Nucleus accumbens (tissue), 56 donors: ENCODE measurements at regions not wholly inside any gene's neighbourhood (a gene's known extent, or its start where the extent isn't known, plus 50 kb on each side); places are given as distances from the start of the nearest gene placed in this dataset.
"Not testable (repeated sequence)": the region's sequence is repeated elsewhere in the genome, so short reads cannot be mapped to it uniquely, and the experiment has no call there.

Experiments
- DNase-seq, 56 donors: peaks; one replicate each; lab custom pipeline; 2025; lab: John Stamatoyannopoulos, UW

DNA sequence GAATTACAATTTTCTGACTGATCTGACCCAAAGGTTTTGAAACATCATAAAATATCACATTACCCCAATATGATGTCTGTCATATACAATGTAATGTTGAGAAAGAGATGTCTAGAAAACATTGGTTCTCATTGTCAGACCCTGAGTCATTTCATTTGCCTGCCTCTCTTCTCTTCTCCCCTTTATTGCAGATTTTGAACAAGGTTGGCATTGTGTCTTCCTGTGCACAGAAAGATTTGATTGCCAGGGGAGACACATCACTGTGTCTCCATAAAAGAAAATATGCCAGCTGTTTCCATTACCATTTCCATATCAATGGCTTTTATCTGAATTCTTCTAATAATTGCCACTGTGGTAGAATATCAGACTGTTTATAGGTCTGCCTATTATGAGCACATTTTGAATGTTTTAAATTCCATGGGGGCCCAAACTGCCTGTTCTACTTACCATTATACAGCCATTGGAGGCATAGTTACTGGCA is 65.6 kb downstream of the IFI44 start:
- DNase-seq, result no peak

DNA sequence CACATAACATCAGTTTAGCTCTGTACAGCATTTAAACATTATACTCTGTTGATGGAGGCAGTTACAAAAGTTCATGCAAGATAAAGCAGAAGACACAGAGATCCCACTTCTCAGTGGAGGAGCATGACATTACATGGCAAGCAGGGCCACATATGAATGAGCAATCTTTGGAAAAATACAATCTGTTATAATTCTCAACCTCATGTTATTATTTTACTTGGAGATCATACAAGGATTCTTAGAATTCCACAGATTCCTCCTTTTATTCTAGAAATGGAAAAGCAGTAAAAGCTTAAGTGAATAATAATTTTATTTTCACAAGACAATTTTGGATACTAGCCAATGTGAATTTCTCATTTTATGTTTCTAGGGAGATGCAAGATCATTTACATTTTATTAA is 66.6 kb downstream of the IFI44 start:
- DNase-seq, result no peak

DNA sequence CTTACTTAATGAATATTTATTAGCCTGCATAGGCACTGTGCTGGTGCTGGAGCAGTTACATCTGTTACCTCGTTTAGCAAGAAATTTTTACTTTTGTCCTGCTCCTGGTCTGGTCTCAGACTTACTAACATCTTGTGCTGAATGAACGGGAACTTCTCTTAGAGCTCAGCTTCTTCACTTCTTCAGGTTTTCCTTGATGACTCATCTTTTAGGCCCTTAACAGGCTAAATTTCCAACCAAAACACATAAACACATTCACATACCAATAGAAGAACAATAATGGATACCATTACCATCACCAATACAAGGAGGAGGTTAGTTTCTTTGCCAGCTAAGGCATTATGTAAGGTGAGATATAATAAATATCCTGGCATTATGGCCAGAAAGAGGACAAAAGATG is 68.9 kb downstream of the IFI44 start:
- DNase-seq, result no peak

- no peak for DNase-seq
These were observed 71.5 kb downstream of the IFI44 start for GRCh38 chr1:78721136-78721535.

GRCh38 chr1:78722105-78722504 is 72.5 kb downstream of the IFI44 start:
- DNase-seq, result no peak

- DNase-seq, result no peak
These were observed 72.9 kb downstream of the IFI44 start for GRCh38 chr1:78722521-78722920.

GRCh38 chr1:78722947-78723346 is 73.3 kb downstream of the IFI44 start:
- DNase-seq, result no peak

- no peak for DNase-seq
These were observed 77.1 kb downstream of the IFI44 start for GRCh38 chr1:78726686-78727085.

DNA sequence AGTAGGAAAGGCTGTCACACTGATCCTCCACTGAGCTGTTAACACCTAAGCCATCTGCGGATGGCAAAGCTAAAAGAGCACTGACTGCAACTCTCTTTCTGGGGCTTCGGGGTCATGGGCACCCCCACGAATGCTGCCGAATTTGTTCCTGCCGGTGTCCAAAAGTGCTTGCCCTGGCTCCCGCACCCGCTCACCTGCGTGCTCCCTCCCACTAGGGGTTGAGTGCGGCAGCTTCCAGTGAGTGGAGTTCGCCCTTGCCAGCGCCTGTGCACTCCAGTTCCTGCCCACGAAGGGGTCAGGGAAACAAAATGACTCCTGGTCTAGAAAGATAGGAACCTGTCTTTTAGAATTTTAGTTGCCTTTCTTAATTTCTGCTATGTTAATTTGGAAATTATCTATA is 78.7 kb downstream of the IFI44 start:
- no peak for DNase-seq

GRCh38 chr1:78730054-78730453 is 80.4 kb downstream of the IFI44 start:
- DNase-seq, result no peak

GRCh38 chr1:78731674-78732073 is 82.0 kb downstream of the IFI44 start:
- DNase-seq, result no peak

GRCh38 chr1:78737241-78737640 is 87.6 kb downstream of the IFI44 start:
- no peak for DNase-seq

- peak in 4 of 56 donors; percentile 2 to 7 (median 3) for DNase-seq
These were observed 94.0 kb downstream of the IFI44 start for GRCh38 chr1:78743626-78744025.

GRCh38 chr1:78745111-78745510 is 95.5 kb downstream of the IFI44 start:
- no peak for DNase-seq

GRCh38 chr1:78753679-78754078 is 104.0 kb downstream of the IFI44 start:
- not testable (repeated sequence) for DNase-seq

- no peak for DNase-seq
These were observed 106.4 kb downstream of the IFI44 start for GRCh38 chr1:78755986-78756385.

DNA sequence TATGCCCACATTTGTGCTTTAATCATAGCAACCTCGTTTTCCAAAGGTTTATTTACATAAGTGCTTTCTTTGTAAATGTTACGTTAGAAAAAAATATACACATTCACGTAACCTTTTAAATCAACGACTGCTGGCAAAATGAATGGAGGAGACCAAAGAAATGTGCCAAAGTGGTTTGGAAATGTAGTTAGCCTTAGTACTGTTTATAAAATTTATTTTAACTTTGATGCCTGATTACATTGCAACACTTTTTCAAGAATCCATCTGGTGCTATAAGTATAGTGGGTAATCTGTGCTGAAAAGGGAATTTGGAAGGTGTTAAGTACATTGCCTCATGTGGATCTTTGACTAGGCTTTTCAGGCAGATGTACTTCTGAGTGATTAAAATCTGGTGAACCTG is 108.9 kb downstream of the IFI44 start:
- DNase-seq, result no peak

GRCh38 chr1:78759881-78760280 is 110.2 kb downstream of the IFI44 start:
- DNase-seq, result no peak

- no peak for DNase-seq
These were observed 111.2 kb downstream of the IFI44 start for GRCh38 chr1:78760858-78761257.

- DNase-seq, result no peak
These were observed 112.5 kb downstream of the IFI44 start for GRCh38 chr1:78762113-78762512.

- no peak for DNase-seq
These were observed 115.9 kb downstream of the IFI44 start for GRCh38 chr1:78765489-78765888.

- no peak for DNase-seq
These were observed 130.2 kb downstream of the IFI44 start for GRCh38 chr1:78779831-78780230.

DNA sequence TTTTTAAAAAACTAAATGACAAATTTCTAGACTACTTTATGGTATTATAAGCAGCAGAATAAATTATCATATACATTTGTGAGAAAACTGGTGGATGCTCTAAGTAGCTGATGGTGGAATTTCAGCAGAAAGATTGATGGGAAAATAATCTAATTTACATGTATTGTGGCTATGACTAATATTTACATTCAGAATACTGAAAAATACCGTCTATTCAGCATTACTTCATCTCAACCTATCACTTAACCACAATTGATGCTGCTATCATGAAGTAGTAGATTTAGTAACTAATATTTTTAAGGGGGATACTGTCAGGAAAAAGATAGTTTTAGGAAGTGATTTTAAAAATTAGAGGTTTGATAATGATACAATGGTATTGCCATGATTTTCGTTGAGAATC is 137.9 kb downstream of the IFI44 start:
- no peak for DNase-seq

DNA sequence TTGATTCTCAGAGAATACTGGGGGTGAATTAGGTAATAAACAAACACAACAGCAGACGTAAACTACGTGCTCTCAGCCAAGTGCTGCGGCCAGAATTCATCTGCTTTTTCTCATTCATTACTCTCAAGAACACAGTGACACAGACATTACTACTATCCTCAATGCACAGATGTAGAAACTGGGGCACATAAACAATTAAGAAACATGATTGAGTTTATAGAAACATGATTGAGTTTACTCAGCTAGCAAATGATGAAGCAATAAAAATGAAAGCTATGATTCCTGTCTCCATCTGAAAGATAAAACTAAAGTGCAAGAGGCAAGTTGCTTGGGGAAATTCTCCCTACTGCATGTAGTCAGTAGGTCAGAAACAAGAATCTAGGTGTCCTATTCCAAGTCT is 140.5 kb downstream of the IFI44 start:
- no peak for DNase-seq
